ENCODE measurements at regions not wholly inside any gene's neighbourhood (a gene's known extent, or its start where the extent isn't known, plus 50 kb on each side); places are given as distances from the start of the nearest gene placed in this dataset.

GRCh38 chr6:4707011-4707410 lies 69.2 kb upstream of the CDYL start:
- TF ChIP-seq EZH2 (IDR thresholded peaks at IDR 0.05; ENCODE audit: borderline replicate concordance, low read length) (no peak), CTCF (conservative IDR thresholded peaks at IDR 0.05 in 1 of 2, IDR thresholded peaks at IDR 0.05 in 1 of 2; ENCODE audit: extremely low read depth in 1 of 2, insufficient read depth in 1 of 2, low read depth in 1 of 2, low read length in 2 of 2) (no peak)
